Lung (tissue), 11 donors: ENCODE measurements at regions not wholly inside any gene's neighbourhood (a gene's known extent, or its start where the extent isn't known, plus 50 kb on each side); places are given as distances from the start of the nearest gene placed in this dataset.

Experiments used
- ATAC-seq: fragments of 200-7000 bp; cut with Tn5 transposase; one replicate; pipeline ENCODE4 v1.9.1; 2020; ENCODE audit warnings: moderate number of reproducible peaks; ENCODE audit not compliant: insufficient read depth, low FRiP score
- DNase-seq, 3 donors: peaks; one replicate each; pipeline ENCODE4 v3.0.0-alpha.2; 2013 to 2017
- H3K27ac ChIP-seq, 2 donors: one replicate each; pipeline ENCODE4 v1.5.1; 2013; ENCODE audit warnings: mild to moderate bottlenecking in 2 of 2, moderate library complexity in 2 of 2, control low read depth in 1 of 2, inconsistent platforms in 1 of 2, low read depth in 1 of 2, low read length in 1 of 2
- H3K27me3 ChIP-seq, 3 donors: one replicate each; pipeline ENCODE4 v1.5.1; 2013; ENCODE audit warnings: low read length in 2 of 3; ENCODE audit not compliant: control insufficient read depth in 3 of 3, insufficient read depth in 3 of 3
- H3K36me3 ChIP-seq, 4 donors: one replicate each; pipeline ENCODE4 v1.5.1; 2013; ENCODE audit warnings: low read length in 4 of 4, mild to moderate bottlenecking in 1 of 4, moderate library complexity in 1 of 4; ENCODE audit not compliant: control insufficient read depth in 4 of 4, insufficient read depth in 4 of 4
- H3K4me1 ChIP-seq, 5 donors: one replicate each; pipeline ENCODE4 v1.5.1; 2013; ENCODE audit warnings: low read length in 5 of 5, mild to moderate bottlenecking in 2 of 5, moderate library complexity in 1 of 5; ENCODE audit not compliant: control insufficient read depth in 5 of 5, insufficient read depth in 5 of 5
- H3K4me3 ChIP-seq: one replicate; pipeline ENCODE4 v1.5.1; 2013; ENCODE audit warnings: mild to moderate bottlenecking, control low read depth, moderate library complexity
- H3K9ac ChIP-seq, 2 donors: one replicate each; pipeline ENCODE4 v1.5.1; 2013; ENCODE audit warnings: low read length in 2 of 2, control low read depth in 1 of 2; ENCODE audit not compliant: insufficient read depth in 1 of 2
- H3K9me3 ChIP-seq, 4 donors: one replicate each; pipeline ENCODE4 v1.5.1; 2013; ENCODE audit warnings: low read length in 3 of 4, mild to moderate bottlenecking in 1 of 4, moderate library complexity in 1 of 4; ENCODE audit not compliant: control insufficient read depth in 4 of 4, insufficient read depth in 3 of 4
- CTCF ChIP-seq: IDR thresholded peaks from 2 replicates; pipeline ENCODE4 v1.5.1; 2012; ENCODE audit warnings: mild to moderate bottlenecking; ENCODE audit errors: control extremely low read depth, extremely low read depth
- whole genome bisulfite sequencing, 2 donors: extraction: QIAGEN DNeasy Blood & Tissue Kit; methylation state at CpG; one replicate each; pipeline ENCODE4 v1.1.7; 2013; 5-methylcytosine and 5-hydroxymethylcytosine counted together
- donor health status: control.
- donor health status: control.
- donor health status: Bipolar disorder and iron deficiency.
- donor health status: healthy.
- donor health status: DM: yes; HTN: yes; CAD: no.

- H3K27ac ChIP-seq = no peak overlapping the region
- 82 to 83% methylated on average over 6 of the region's 6 CpGs for WGBS, 2 donors
- no peak overlapping the region for H3K4me3 ChIP-seq
- H3K27me3 ChIP-seq = no peaks in the 10 kb centered on the region
- no peak overlapping the region for H3K9ac ChIP-seq
- no peaks in the 10 kb centered on the region for H3K9me3 ChIP-seq
- ATAC-seq (no peak), DNase-seq (no peak)
- no peak for TF ChIP-seq CTCF
- H3K4me1 ChIP-seq = no peaks in the 10 kb centered on the region
- no peaks in the 10 kb centered on the region for H3K36me3 ChIP-seq
Measured at GRCh38 chr6:1117530-1118286, 194.2 kb upstream of the FOXQ1 start.

GRCh38 chr6:1116149-1116548 is 195.7 kb upstream of the FOXQ1 start:
- H3K27ac ChIP-seq = no peak overlapping the region
- 73 to 92% methylated on average over 3 of the region's 3 CpGs for WGBS, 2 donors
- TF ChIP-seq CTCF = no peak

GRCh38 chr6:1113916-1114540 is 197.9 kb upstream of the FOXQ1 start:
- no peak for ATAC-seq

More at GRCh38 chr6:1116149-1116548, 195.7 kb upstream of the FOXQ1 start:
- Histone ChIP-seq H3K36me3 (no peaks in the 10 kb centered on the region), H3K9me3 (no peaks in the 10 kb centered on the region), H3K4me1 (peaks cover 0 to 5% (median 0%) of the 10 kb centered on the region in 5 donors), H3K9ac (no peak overlapping the region), H3K4me3 (no peak overlapping the region), H3K27me3 (no peaks in the 10 kb centered on the region)
- DNase-seq (no peak), ATAC-seq (no peak)

More at GRCh38 chr6:1113916-1114540, 197.9 kb upstream of the FOXQ1 start:
- no peaks in the 10 kb centered on the region for H3K9me3 ChIP-seq
- H3K27ac ChIP-seq = no peak overlapping the region
- no peak overlapping the region for H3K4me3 ChIP-seq
- 79 to 89% methylated on average over 7 of the region's 7 CpGs for WGBS, 2 donors
- no peak overlapping the region for H3K9ac ChIP-seq
- H3K36me3 ChIP-seq = no peaks in the 10 kb centered on the region
- no peak for DNase-seq
- H3K27me3 ChIP-seq = no peaks in the 10 kb centered on the region
- peaks cover 0 to 6% (median 0%) of the 10 kb centered on the region in 5 donors for H3K4me1 ChIP-seq
- TF ChIP-seq CTCF = no peak
